ENCODE measurements at regions not wholly inside any gene's neighbourhood (a gene's known extent, or its start where the extent isn't known, plus 50 kb on each side); places are given as distances from the start of the nearest gene placed in this dataset.
A peak's percentile ranks its signal among the peaks of the same experiment; 100 is the strongest.
"Not testable (repeated sequence)": the region's sequence is repeated elsewhere in the genome, so short reads cannot be mapped to it uniquely, and the experiment has no call there.

- FAIRE-seq (no peak), DNase-seq (ENCODE audit: insufficient read length, low spot score) (no peak)
Measured at GRCh38 chr1:8230292-8230621, 87.7 kb upstream of the SLC45A1 start.

GRCh38 chr1:8228253-8228652 is 89.7 kb upstream of the SLC45A1 start:
- FAIRE-seq (no peak), DNase-seq (ENCODE audit: insufficient read length, low spot score) (no peak)

- DNase-seq (ENCODE audit: insufficient read length, low spot score); FAIRE-seq: not testable (repeated sequence)
Measured at GRCh38 chr1:8227674-8228073, 90.2 kb upstream of the SLC45A1 start.

- no peak for FAIRE-seq
- DNase-seq (ENCODE audit: insufficient read length, low spot score) = no peak
Measured at GRCh38 chr1:8226747-8227146, 91.2 kb upstream of the SLC45A1 start.

GRCh38 chr1:8226024-8226423 is 91.9 kb upstream of the SLC45A1 start:
- DNase-seq (ENCODE audit: insufficient read length, low spot score); FAIRE-seq: not testable (repeated sequence)

GRCh38 chr1:8223526-8223925 is 94.4 kb upstream of the SLC45A1 start:
- no peak for FAIRE-seq

GRCh38 chr1:8222789-8223188 is 95.1 kb upstream of the SLC45A1 start:
- FAIRE-seq (no peak), DNase-seq (ENCODE audit: insufficient read length, low spot score) (no peak)

More at GRCh38 chr1:8223526-8223925, 94.4 kb upstream of the SLC45A1 start:
- DNase-seq (ENCODE audit: insufficient read length, low spot score) = no peak

- DNase-seq (ENCODE audit: insufficient read length, low spot score) (no peak), FAIRE-seq (no peak)
Measured at GRCh38 chr1:8219530-8219929, 98.4 kb upstream of the SLC45A1 start.

- DNase-seq (ENCODE audit: insufficient read length, low spot score) (no peak), FAIRE-seq (no peak)
Measured at GRCh38 chr1:8218351-8219092, 99.4 kb upstream of the SLC45A1 start.

- FAIRE-seq = no peak
- no peak for DNase-seq (ENCODE audit: insufficient read length, low spot score)
Measured at GRCh38 chr1:8217809-8218208, 100.1 kb upstream of the SLC45A1 start.

GRCh38 chr1:8217011-8217711 is 100.8 kb upstream of the SLC45A1 start:
- DNase-seq (ENCODE audit: insufficient read length, low spot score) (no peak), FAIRE-seq (no peak)

GRCh38 chr1:8216005-8216404 is 101.9 kb upstream of the SLC45A1 start:
- DNase-seq (ENCODE audit: insufficient read length, low spot score) (no peak), FAIRE-seq (no peak)

- FAIRE-seq (no peak), DNase-seq (ENCODE audit: insufficient read length, low spot score) (no peak)
Measured at GRCh38 chr1:8214501-8215173, 103.3 kb upstream of the SLC45A1 start.

- FAIRE-seq = no peak
- no peak for DNase-seq (ENCODE audit: insufficient read length, low spot score)
Measured at GRCh38 chr1:8213676-8214075, 104.2 kb upstream of the SLC45A1 start.

GRCh38 chr1:8213136-8213535 is 104.8 kb upstream of the SLC45A1 start:
- DNase-seq (ENCODE audit: insufficient read length, low spot score) (no peak), FAIRE-seq (no peak)

GRCh38 chr1:8212580-8213031 is 105.3 kb upstream of the SLC45A1 start:
- peak; percentile 28 for FAIRE-seq
- DNase-seq (ENCODE audit: insufficient read length, low spot score) = no peak

- peak; percentile 97 for FAIRE-seq
- DNase-seq (ENCODE audit: insufficient read length, low spot score) = peak; percentile 86
Measured at GRCh38 chr1:8211883-8212579, 105.9 kb upstream of the SLC45A1 start.

- FAIRE-seq (no peak), DNase-seq (ENCODE audit: insufficient read length, low spot score) (no peak)
Measured at GRCh38 chr1:8211251-8211882, 106.5 kb upstream of the SLC45A1 start.

- FAIRE-seq (no peak), DNase-seq (ENCODE audit: insufficient read length, low spot score) (no peak)
Measured at GRCh38 chr1:8207202-8207601, 110.7 kb upstream of the SLC45A1 start.

GRCh38 chr1:8206391-8206790 is 111.5 kb upstream of the SLC45A1 start:
- FAIRE-seq (no peak), DNase-seq (ENCODE audit: insufficient read length, low spot score) (no peak)

- DNase-seq (ENCODE audit: insufficient read length, low spot score) (no peak), FAIRE-seq (no peak)
Measured at GRCh38 chr1:8205771-8206170, 112.1 kb upstream of the SLC45A1 start.
